ENCODE measurements at regions not wholly inside any gene's neighbourhood (a gene's known extent, or its start where the extent isn't known, plus 50 kb on each side); places are given as distances from the start of the nearest gene placed in this dataset.
A peak's percentile ranks its signal among the peaks of the same experiment; 100 is the strongest.

DNA sequence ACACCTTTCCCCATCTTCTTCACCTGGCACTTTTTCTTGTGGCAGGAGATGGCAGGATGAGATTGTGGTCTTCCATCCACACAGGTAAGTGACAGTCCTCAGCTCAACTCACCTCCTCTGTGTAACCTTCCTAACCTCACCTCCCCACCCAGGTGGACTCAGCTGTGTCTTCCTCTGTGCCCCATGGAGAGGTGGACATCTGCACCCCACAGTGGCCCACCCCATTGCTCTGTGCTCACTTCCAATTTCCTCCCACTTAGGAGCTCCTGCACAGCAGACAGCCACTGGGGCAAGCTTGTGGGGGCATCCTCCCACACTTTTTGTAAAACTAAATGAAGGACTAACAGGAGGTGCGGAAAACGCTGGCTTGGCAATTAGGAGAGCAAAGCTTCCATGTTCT lies 61.6 kb downstream of the MSX1 start:
- no peak for DNase-seq
- Histone ChIP-seq H3K27ac (no peak overlapping the region), H3K9me3 (no peaks in the 10 kb centered on the region), H3K4me3 (no peak overlapping the region), H3K4me1 (no peaks in the 10 kb centered on the region), H3K36me3 (no peaks in the 10 kb centered on the region), H3K27me3 (no peaks in the 10 kb centered on the region)
- TF ChIP-seq POLR2A (IDR thresholded peaks at IDR 0.05): no peak
- TF ChIP-seq, protein P1, sequence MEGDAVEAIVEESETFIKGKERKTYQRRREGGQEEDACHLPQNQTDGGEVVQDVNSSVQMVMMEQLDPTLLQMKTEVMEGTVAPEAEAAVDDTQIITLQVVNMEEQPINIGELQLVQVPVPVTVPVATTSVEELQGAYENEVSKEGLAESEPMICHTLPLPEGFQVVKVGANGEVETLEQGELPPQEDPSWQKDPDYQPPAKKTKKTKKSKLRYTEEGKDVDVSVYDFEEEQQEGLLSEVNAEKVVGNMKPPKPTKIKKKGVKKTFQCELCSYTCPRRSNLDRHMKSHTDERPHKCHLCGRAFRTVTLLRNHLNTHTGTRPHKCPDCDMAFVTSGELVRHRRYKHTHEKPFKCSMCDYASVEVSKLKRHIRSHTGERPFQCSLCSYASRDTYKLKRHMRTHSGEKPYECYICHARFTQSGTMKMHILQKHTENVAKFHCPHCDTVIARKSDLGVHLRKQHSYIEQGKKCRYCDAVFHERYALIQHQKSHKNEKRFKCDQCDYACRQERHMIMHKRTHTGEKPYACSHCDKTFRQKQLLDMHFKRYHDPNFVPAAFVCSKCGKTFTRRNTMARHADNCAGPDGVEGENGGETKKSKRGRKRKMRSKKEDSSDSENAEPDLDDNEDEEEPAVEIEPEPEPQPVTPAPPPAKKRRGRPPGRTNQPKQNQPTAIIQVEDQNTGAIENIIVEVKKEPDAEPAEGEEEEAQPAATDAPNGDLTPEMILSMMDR (IDR thresholded peaks at IDR 0.05): no peak

DNA sequence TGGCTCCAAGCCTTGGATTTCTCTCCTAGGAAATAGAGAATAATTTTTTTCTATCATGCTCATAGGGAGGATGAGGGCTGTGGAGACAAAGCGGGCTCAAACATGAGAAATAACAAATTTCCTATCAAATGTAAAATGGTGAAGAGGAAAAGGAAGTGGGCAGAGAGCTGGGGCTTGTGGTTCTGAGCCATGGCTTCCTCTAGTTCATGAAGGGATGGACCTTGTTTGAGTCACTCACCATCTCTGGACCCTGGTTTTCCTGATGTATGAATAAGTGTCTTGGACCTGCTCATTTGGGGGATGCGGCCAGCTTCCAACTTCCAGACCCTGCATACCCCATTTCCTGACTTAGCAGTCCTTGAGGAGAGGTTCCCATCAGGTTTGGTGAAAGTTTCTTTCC lies 63.0 kb downstream of the MSX1 start:
- no peaks in the 10 kb centered on the region for H3K9me3 ChIP-seq
- H3K27me3 ChIP-seq: no peaks in the 10 kb centered on the region
- no peak for TF ChIP-seq POLR2A (IDR thresholded peaks at IDR 0.05)
- TF ChIP-seq, protein P1 (IDR thresholded peaks at IDR 0.05): no peak
- no peaks in the 10 kb centered on the region for H3K4me1 ChIP-seq
- no peak overlapping the region for H3K4me3 ChIP-seq
- H3K36me3 ChIP-seq: no peaks in the 10 kb centered on the region
- H3K27ac ChIP-seq: no peak overlapping the region
- peak in 1 of 3 donors; percentile 13 for DNase-seq

DNA sequence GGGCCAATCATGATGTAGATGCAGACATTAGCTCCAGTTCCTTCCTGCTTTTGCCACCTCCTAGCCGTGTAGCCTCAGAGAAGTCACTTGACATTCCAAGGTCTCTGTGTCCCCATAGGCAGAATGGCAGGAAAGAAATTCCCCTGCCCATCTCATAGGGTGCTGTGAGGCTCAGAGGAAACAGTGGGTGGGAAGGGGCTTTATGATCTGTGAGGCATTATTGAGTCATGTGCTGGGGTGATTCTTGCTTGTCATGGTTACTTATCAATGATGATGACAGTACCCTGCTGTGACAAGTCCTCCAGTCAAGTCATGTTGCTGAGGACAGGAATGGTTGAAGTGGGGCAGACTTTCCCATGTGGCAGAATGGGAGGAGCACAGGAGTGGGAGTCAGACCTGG lies 63.7 kb downstream of the MSX1 start:
- Histone ChIP-seq H3K4me1 (no peaks in the 10 kb centered on the region), H3K36me3 (no peaks in the 10 kb centered on the region), H3K9me3 (no peaks in the 10 kb centered on the region), H3K27ac (no peak overlapping the region), H3K27me3 (no peaks in the 10 kb centered on the region), H3K4me3 (no peak overlapping the region)
- no peak for TF ChIP-seq POLR2A (IDR thresholded peaks at IDR 0.05)
- no peak for DNase-seq

DNA sequence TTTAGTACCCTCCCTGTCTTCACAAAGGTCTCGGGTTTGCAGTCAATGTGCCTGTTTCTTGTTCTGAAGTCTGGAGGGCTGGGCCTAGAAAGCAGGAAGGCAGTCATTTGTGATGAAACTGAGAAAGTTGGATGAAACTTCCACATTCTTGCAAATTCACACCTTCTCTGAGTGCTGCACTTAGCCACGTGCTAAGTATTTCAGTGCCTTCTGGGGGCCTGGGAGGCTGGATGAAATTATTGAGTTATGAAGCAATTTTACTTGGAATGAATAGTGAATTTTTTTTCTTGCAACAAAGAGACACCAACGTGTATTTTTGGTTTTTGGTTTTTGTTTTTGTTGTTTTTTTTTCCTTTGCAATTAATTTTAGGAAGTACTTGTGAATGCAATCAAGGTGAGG lies 71.2 kb downstream of the MSX1 start:
- TF ChIP-seq, protein P1 (IDR thresholded peaks at IDR 0.05): no peak
- no peak for TF ChIP-seq POLR2A (IDR thresholded peaks at IDR 0.05)
- Histone ChIP-seq H3K9me3 (no peaks in the 10 kb centered on the region), H3K36me3 (no peaks in the 10 kb centered on the region), H3K4me1 (no peaks in the 10 kb centered on the region), H3K27me3 (no peaks in the 10 kb centered on the region), H3K27ac (no peak overlapping the region), H3K4me3 (no peak overlapping the region)
- DNase-seq: no peak

DNA sequence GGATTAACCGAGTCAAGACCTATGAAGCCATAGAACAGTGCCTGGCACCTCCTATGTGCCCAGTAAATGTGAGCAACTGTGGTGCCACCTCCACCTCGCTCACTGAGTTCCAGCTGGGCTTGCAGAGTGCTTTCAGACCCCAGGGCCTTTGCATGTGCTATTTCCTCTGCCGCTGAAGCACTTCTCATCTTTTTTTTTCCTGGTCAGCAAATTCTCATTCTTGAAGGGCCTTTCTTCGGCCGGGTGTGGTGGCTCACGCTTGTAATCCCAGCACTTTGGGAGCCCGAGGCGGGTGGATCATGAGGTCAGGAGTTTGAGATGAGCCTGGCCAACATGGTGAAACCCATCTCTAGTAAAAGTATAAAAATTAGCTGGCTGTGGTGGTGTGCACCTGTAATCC lies 76.5 kb downstream of the MSX1 start:
- TF ChIP-seq, protein P1 (IDR thresholded peaks at IDR 0.05): no peak
- no peak for TF ChIP-seq POLR2A (IDR thresholded peaks at IDR 0.05)
- no peak overlapping the region for H3K4me3 ChIP-seq

DNA sequence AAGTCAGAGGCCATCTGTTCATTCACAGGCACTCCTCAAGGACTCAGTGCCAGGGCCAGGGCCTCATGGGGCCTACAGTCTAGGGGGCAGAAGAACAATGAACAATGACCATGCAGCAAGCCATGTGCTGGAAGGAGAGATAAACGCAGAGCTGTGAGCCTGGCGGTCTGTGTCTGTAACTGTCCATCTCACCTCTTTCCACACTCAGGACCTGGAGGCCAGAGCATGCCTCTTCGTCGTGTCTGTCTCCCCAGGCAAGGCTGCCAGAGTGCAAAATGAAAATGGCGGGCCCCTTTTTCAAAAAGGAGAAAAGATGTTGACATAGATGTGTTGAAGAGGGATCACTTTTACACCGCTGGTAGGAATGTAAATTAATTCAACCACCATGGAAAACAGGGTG lies 78.5 kb downstream of the MSX1 start:
- Histone ChIP-seq H3K27me3 (no peaks in the 10 kb centered on the region), H3K27ac (no peak overlapping the region), H3K9me3 (no peaks in the 10 kb centered on the region), H3K4me1 (no peaks in the 10 kb centered on the region), H3K36me3 (no peaks in the 10 kb centered on the region), H3K4me3 (no peak overlapping the region)
- TF ChIP-seq, protein P1 (IDR thresholded peaks at IDR 0.05): no peak
- no peak for TF ChIP-seq POLR2A (IDR thresholded peaks at IDR 0.05)
- peak in 1 of 3 donors; percentile 22 for DNase-seq

More for the DNA sequence above, 76.5 kb downstream of the MSX1 start:
- H3K27me3 ChIP-seq: no peaks in the 10 kb centered on the region
- no peaks in the 10 kb centered on the region for H3K9me3 ChIP-seq
- no peak overlapping the region for H3K27ac ChIP-seq
- DNase-seq: peak in 1 of 3 donors; percentile 11
- no peaks in the 10 kb centered on the region for H3K36me3 ChIP-seq
- no peaks in the 10 kb centered on the region for H3K4me1 ChIP-seq
